Hepatocyte (in vitro differentiated cells): ENCODE measurements at regions not wholly inside any gene's neighbourhood (a gene's known extent, or its start where the extent isn't known, plus 50 kb on each side); places are given as distances from the start of the nearest gene placed in this dataset.
A peak's percentile ranks its signal among the peaks of the same experiment; 100 is the strongest.

Experiments
- DNase-seq: peaks from one replicate; pipeline ENCODE4 v3.0.0-alpha.2; 2016; ENCODE audit warnings: low spot score
- H2AFZ ChIP-seq: fragments of 200-600 bp; sonication (generic); 2 replicates; pipeline ENCODE4 v1.6.0; 2016; ENCODE audit warnings: antibody characterized with exemption, mild to moderate bottlenecking
- H3K27ac ChIP-seq: fragments of 200-600 bp; sonication (generic); 2 replicates; pipeline ENCODE4 v1.5.1; 2016; ENCODE audit warnings: mild to moderate bottlenecking
- H3K27me3 ChIP-seq: fragments of 200-600 bp; sonication (generic); 2 replicates; pipeline ENCODE4 v1.6.1; 2016
- H3K36me3 ChIP-seq: fragments of 200-600 bp; sonication (generic); replicated peaks from 2 replicates; pipeline ENCODE4 v1.5.1; 2016; ENCODE audit warnings: low read depth; ENCODE audit not compliant: insufficient read depth
- H3K4me1 ChIP-seq: fragments of 200-600 bp; sonication (generic); 2 replicates; pipeline ENCODE4 v1.5.1; 2016; ENCODE audit warnings: mild to moderate bottlenecking, moderate library complexity; ENCODE audit not compliant: insufficient read depth
- H3K4me2 ChIP-seq: fragments of 200-600 bp; sonication (generic); 2 replicates; pipeline ENCODE4 v1.6.0; 2016
- H3K4me3 ChIP-seq: fragments of 200-600 bp; sonication (generic); 2 replicates; pipeline ENCODE4 v1.5.1; 2016; ENCODE audit warnings: mild to moderate bottlenecking
- H3K79me2 ChIP-seq: fragments of 200-600 bp; sonication (generic); 2 replicates; pipeline ENCODE4 v1.6.0; 2017; ENCODE audit warnings: mild to moderate bottlenecking
- H3K9me2 ChIP-seq: fragments of 200-600 bp; sonication (generic); replicated peaks from 2 replicates; pipeline ENCODE4 v1.6.0; 2017; ENCODE audit warnings: mild to moderate bottlenecking; ENCODE audit not compliant: insufficient read depth
- H3K9me3 ChIP-seq: fragments of 200-600 bp; sonication (generic); 2 replicates; pipeline ENCODE4 v1.5.1; 2016; ENCODE audit warnings: low read depth, mild to moderate bottlenecking
- H4K20me1 ChIP-seq: fragments of 200-600 bp; sonication (generic); 2 replicates; pipeline ENCODE4 v1.6.0; 2016; ENCODE audit warnings: mild to moderate bottlenecking; ENCODE audit not compliant: insufficient read depth, poor library complexity, severe bottlenecking
- EZH2 ChIP-seq: fragments of 200-600 bp; sonication (generic); IDR thresholded peaks from 2 replicates; pipeline ENCODE4 v1.6.1; 2016; ENCODE audit warnings: antibody characterized with exemption, mild to moderate bottlenecking, borderline replicate concordance
- EZH2phosphoT487 ChIP-seq: fragments of 200-600 bp; sonication (generic); IDR thresholded peaks from one replicate; pipeline ENCODE4 v1.6.1; 2018; ENCODE audit warnings: antibody characterized with exemption, mild to moderate bottlenecking, low read depth, moderate library complexity; ENCODE audit not compliant: unreplicated experiment, severe bottlenecking
- WGBS: methylation state at CpG from one replicate; pipeline ENCODE4 v1.1.6; 2016; ENCODE audit warnings: low lambda C conversion rate; ENCODE audit errors: missing lambda C conversion rate; 5-methylcytosine and 5-hydroxymethylcytosine counted together
- TF ChIP-seq, protein P1 (sequence below): fragments of 200-600 bp; sonication (generic); IDR thresholded peaks from 2 replicates; pipeline ENCODE4 v1.5.1; 2016; ENCODE audit warnings: antibody characterized with exemption, mild to moderate bottlenecking; ENCODE audit not compliant: poor library complexity

DNA sequence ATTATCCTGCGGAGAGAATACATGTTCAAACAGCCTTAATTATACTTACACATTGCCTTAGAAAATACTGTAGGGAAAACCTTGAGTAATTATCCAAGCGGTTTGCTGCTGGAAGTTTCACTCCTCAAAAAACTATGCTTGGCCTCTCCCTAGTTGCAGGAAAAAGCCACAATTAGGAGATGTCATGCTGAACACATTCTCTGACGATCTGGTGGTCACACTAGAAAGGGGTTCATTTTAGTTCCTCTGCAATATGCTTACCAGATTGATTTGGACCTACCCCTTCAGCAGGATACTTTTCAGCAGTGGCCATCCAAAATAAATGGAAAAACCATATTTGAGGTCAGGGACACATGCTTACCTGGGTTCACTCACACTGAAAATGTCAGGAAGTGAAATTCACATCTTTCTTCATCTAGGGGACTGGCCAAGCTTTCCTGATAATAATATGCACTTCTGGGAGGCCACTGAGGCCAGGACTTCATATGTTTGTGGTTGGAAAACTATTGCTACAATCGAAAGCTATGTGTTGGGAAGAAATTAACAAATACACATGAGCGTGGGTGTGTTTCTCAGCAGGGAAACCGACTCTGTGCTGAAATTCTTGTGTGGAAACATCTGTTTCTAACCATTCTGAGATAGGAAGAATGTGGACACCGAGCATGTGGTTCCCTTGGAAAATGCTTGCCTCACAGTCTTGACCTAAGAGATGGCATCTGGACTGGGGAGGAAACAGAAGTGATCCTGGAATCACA lies 68.8 kb downstream of the ATXN3L start:
- no peaks in the 10 kb centered on the region for H3K9me3 ChIP-seq
- H3K4me1 ChIP-seq = peaks cover 11% of the 10 kb centered on the region
- no peaks in the 10 kb centered on the region for H3K36me3 ChIP-seq
- TF ChIP-seq EZH2phosphoT487 (no peak), EZH2 (no peak)
- TF ChIP-seq, protein P1, sequence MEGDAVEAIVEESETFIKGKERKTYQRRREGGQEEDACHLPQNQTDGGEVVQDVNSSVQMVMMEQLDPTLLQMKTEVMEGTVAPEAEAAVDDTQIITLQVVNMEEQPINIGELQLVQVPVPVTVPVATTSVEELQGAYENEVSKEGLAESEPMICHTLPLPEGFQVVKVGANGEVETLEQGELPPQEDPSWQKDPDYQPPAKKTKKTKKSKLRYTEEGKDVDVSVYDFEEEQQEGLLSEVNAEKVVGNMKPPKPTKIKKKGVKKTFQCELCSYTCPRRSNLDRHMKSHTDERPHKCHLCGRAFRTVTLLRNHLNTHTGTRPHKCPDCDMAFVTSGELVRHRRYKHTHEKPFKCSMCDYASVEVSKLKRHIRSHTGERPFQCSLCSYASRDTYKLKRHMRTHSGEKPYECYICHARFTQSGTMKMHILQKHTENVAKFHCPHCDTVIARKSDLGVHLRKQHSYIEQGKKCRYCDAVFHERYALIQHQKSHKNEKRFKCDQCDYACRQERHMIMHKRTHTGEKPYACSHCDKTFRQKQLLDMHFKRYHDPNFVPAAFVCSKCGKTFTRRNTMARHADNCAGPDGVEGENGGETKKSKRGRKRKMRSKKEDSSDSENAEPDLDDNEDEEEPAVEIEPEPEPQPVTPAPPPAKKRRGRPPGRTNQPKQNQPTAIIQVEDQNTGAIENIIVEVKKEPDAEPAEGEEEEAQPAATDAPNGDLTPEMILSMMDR = no peak
- no peaks in the 10 kb centered on the region for H3K79me2 ChIP-seq
- peak overlapping the region; percentile 34 for H3K4me2 ChIP-seq
- no peaks in the 10 kb centered on the region for H3K27me3 ChIP-seq
- H4K20me1 ChIP-seq = no peaks in the 10 kb centered on the region
- WGBS = 63% methylated on average over 7 of the region's 7 CpGs
- peak overlapping the region; percentile 69 for H3K27ac ChIP-seq
- no peak overlapping the region for H2AFZ ChIP-seq
- H3K9me2 ChIP-seq = no peaks in the 10 kb centered on the region
- no peak overlapping the region for H3K4me3 ChIP-seq
- DNase-seq = peak; percentile 53

DNA sequence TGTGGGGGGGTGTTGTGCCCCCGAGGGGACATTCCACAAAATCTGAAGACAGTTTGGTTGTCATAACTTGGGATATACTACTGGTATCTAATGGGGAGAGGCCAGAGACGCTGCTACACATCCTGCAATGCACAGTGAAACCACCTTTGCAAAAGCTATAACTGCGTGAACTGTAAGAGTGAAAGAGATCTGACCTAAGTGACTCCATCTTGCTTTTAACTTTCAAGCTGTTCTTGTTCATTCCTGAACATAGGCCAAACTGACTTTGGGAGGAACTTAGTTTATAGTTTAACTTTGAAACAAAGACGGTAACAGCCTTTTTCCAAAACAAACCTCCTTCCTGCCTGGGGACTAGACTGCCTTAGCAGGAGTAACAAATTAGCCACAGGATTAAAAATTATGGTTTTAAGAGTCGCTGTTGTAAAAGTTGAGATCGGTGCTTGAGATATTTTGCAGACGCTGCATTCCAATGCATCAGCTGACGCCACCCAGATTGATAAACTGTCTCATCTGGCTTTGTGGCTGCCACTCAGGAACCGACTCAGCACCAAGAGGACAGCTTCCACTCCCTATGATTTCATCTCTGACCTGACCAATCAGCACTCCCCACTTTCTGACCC lies 70.9 kb downstream of the ATXN3L start:
- Histone ChIP-seq H2AFZ (no peak overlapping the region), H3K9me3 (no peaks in the 10 kb centered on the region), H3K4me2 (no peak overlapping the region), H3K9me2 (no peaks in the 10 kb centered on the region), H3K36me3 (no peaks in the 10 kb centered on the region), H3K4me3 (no peak overlapping the region), H3K79me2 (no peaks in the 10 kb centered on the region), H3K27ac (peak overlapping the region; percentile 50), H3K27me3 (no peaks in the 10 kb centered on the region), H3K4me1 (peaks cover 4% of the 10 kb centered on the region), H4K20me1 (no peaks in the 10 kb centered on the region)
- TF ChIP-seq EZH2 = no peak
- TF ChIP-seq EZH2phosphoT487 = no peak
- TF ChIP-seq, protein P1 = no peak
- no peak for DNase-seq
- 35% methylated on average over 9 of the region's 9 CpGs for WGBS

DNA sequence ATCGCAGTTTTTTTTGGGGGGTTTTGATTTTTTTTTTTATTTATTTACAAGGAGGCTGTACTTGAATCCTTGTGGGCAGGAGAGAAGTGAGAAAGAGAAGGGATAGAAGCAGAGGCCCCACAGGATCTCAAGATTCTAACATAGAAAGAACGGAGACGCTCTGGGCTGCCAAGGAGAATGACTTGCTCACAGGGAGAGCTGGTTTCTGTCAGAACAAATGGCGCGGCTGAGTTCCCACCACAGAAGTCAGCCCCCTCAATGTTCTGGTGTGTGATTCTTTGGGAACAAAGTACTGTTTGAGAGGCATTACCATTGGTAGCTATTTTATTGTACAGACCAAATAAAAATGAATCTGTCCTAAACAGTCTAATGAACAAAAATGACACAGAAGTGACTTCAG lies 80.6 kb downstream of the ATXN3L start:
- Histone ChIP-seq H3K27ac (no peak overlapping the region), H4K20me1 (no peaks in the 10 kb centered on the region), H3K4me2 (no peak overlapping the region), H3K9me3 (no peaks in the 10 kb centered on the region), H3K9me2 (no peaks in the 10 kb centered on the region), H2AFZ (no peak overlapping the region), H3K27me3 (no peaks in the 10 kb centered on the region), H3K36me3 (no peaks in the 10 kb centered on the region), H3K79me2 (no peaks in the 10 kb centered on the region), H3K4me3 (no peak overlapping the region), H3K4me1 (no peaks in the 10 kb centered on the region)
- WGBS = 65% methylated on average over 5 of the region's 5 CpGs
- no peak for DNase-seq
- no peak for TF ChIP-seq EZH2phosphoT487
- no peak for TF ChIP-seq EZH2
- TF ChIP-seq, protein P1 = no peak
